BE2C (cell line): ENCODE measurements at regions not wholly inside any gene's neighbourhood (a gene's known extent, or its start where the extent isn't known, plus 50 kb on each side); places are given as distances from the start of the nearest gene placed in this dataset.

ENCODE experiments used
- DNase-seq: peaks from one replicate; pipeline ENCODE4 v3.0.0-alpha.2; 2020
- H3K27me3 ChIP-seq: fragments of 250-450 bp; sonication (Bioruptor Pico); 2 replicates; pipeline ENCODE4 v1.5.1; 2020; ENCODE audit warnings: mild to moderate bottlenecking
- H3K36me3 ChIP-seq: fragments of 250-450 bp; sonication (Bioruptor Pico); 2 replicates; pipeline ENCODE4 v1.5.1; 2020; ENCODE audit warnings: mild to moderate bottlenecking
- H3K4me1 ChIP-seq: fragments of 250-450 bp; sonication (Bioruptor Pico); 2 replicates; pipeline ENCODE4 v1.5.1; 2020
- H3K4me3 ChIP-seq: 2 replicates; pipeline ENCODE4 v1.5.1; 2011; ENCODE audit warnings: low read depth, low read length
- H3K9me3 ChIP-seq: fragments of 250-450 bp; sonication (Bioruptor Pico); 2 replicates; pipeline ENCODE4 v1.5.1; 2020
- TF ChIP-seq, protein P1 (sequence below): IDR thresholded peaks from 2 replicates; pipeline ENCODE4 v1.5.1; 2012; ENCODE audit warnings: mild to moderate bottlenecking, low read depth, low read length

DNA sequence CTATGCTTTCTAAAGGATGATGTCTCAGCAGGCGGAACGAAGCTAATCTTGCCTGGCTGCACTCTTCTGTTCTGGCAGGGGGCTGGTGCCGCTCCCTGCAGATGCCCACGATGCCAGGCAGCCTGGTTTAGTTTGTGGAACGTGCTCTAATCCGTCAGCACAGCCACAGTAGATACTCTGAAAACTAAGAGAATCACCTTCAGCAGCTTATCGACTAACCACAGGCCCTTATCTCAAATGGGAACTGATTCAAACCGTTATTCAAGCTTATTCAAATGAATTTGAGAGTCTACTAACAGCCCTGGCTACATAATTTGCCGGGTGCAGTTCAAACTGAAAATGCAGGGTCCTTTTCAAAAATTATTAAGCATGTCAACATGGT, 246.6 kb upstream of the ANKRD55 start:
- peak overlapping the region; percentile 85 for H3K4me3 ChIP-seq
- no peak for DNase-seq
- TF ChIP-seq, protein P1, sequence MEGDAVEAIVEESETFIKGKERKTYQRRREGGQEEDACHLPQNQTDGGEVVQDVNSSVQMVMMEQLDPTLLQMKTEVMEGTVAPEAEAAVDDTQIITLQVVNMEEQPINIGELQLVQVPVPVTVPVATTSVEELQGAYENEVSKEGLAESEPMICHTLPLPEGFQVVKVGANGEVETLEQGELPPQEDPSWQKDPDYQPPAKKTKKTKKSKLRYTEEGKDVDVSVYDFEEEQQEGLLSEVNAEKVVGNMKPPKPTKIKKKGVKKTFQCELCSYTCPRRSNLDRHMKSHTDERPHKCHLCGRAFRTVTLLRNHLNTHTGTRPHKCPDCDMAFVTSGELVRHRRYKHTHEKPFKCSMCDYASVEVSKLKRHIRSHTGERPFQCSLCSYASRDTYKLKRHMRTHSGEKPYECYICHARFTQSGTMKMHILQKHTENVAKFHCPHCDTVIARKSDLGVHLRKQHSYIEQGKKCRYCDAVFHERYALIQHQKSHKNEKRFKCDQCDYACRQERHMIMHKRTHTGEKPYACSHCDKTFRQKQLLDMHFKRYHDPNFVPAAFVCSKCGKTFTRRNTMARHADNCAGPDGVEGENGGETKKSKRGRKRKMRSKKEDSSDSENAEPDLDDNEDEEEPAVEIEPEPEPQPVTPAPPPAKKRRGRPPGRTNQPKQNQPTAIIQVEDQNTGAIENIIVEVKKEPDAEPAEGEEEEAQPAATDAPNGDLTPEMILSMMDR, result no peak
- no peaks in the 10 kb centered on the region for H3K36me3 ChIP-seq
- no peaks in the 10 kb centered on the region for H3K27me3 ChIP-seq
- H3K9me3 ChIP-seq, result no peaks in the 10 kb centered on the region
- H3K4me1 ChIP-seq, result peaks cover 14% of the 10 kb centered on the region

DNA sequence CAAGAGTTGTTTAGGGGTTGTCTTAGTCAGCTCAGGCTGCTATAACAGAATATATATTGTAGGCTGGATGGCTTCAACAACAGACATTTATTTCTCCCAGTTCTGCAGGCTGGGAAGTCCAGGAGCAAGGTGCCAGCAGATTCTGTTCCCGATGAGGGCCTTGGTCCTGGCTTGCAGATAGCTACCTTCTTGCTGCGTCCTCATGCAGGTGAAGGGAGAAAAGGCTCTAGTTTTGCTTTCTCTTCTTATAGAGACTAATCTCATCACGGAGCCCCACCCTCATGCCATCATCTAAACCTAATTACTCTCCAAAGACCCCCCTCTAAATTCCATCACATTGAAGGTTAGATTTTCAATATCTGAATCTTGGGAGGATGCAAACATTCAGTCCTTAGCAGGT, 246.0 kb upstream of the ANKRD55 start:
- TF ChIP-seq, protein P1, result no peak
- Histone ChIP-seq H3K4me3 (no peak overlapping the region), H3K27me3 (no peaks in the 10 kb centered on the region), H3K4me1 (peaks cover 14% of the 10 kb centered on the region), H3K9me3 (no peaks in the 10 kb centered on the region), H3K36me3 (no peaks in the 10 kb centered on the region)
- DNase-seq, result no peak

DNA sequence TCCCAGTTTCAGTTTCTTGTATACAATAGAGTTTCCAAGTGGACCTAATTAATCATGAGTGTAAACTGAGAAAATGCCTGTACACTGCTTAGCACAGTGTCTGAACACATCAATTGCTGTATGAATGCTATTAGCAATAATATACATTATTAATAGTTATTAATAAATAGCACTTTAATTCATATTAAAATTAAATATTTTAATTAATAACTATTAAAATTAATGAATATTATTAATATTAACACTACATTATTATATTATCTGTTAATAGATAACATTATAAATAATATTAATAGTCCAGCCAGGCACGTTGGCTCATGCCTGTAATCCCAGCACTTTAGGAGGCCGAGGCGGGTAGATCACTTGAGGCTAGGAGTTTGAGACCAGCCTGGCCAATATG, 244.9 kb upstream of the ANKRD55 start:
- H3K9me3 ChIP-seq, result no peaks in the 10 kb centered on the region
- TF ChIP-seq, protein P1, result no peak
- peaks cover 14% of the 10 kb centered on the region for H3K4me1 ChIP-seq
- no peaks in the 10 kb centered on the region for H3K36me3 ChIP-seq
- no peaks in the 10 kb centered on the region for H3K27me3 ChIP-seq
- DNase-seq, result no peak
- H3K4me3 ChIP-seq, result no peak overlapping the region

DNA sequence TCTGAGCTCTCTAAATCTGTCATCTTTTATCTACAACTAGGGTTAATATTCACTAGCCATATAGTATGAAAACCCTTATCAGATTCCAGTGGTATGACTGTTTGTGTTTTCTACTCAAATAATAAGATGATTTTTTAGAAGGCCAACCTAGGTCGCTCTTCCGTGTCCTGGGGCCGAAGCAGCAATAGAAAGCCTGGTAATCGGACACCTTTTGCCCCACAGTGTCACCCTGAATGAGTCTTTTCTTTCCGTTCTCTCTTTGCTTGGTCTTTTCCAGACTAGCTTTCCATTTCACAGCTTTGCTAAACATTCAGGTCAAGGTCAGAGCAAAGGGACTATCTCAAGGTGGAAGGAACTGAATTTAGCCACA, 243.3 kb upstream of the ANKRD55 start:
- H3K4me1 ChIP-seq, result peaks cover 14% of the 10 kb centered on the region
- no peak for DNase-seq
- no peaks in the 10 kb centered on the region for H3K27me3 ChIP-seq

DNA sequence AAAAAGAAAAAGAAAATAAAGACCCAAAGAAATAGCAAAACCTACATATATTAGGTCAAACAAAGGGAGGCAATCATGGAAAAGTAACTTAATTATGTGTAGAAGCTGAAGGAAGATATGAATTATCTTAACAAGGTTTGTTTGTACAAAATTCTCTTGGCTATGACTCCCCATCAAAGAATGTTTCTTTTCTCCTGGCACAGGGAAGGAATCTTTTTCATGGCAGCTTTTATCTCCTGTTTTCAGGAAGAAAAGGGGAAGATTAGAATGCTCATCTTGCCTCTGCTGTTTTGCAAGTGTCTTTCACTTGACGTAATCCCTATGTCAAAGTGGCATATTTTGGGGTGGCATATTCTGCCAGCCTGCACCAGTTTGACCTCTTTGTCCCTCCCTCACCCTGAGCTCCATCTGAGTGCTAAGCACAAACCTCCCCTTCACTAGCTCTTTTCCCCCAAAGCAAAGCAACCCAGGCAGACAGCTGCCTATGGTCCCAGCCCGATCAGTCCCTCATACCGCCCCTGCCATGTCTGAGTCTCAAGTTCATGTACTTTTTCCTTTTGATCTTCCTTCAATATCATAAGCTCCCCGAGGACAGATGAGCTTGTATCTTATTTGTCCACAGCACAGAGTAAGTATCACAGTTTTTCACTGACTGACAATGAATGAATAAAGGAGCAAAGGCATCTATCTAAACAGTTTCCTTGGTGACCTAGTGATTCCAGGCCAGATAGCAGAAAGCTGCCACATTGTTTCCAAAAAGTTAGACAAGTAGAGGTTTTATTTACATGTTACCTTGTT, 242.8 kb upstream of the ANKRD55 start:
- no peaks in the 10 kb centered on the region for H3K27me3 ChIP-seq
- no peak for DNase-seq
- peaks cover 14% of the 10 kb centered on the region for H3K4me1 ChIP-seq
- TF ChIP-seq, protein P1, result no peak
- H3K9me3 ChIP-seq, result no peaks in the 10 kb centered on the region
- no peaks in the 10 kb centered on the region for H3K36me3 ChIP-seq
- H3K4me3 ChIP-seq, result no peak overlapping the region

More for the DNA sequence above, 243.3 kb upstream of the ANKRD55 start:
- no peaks in the 10 kb centered on the region for H3K36me3 ChIP-seq
- no peaks in the 10 kb centered on the region for H3K9me3 ChIP-seq
- TF ChIP-seq, protein P1, result no peak
- no peak overlapping the region for H3K4me3 ChIP-seq

DNA sequence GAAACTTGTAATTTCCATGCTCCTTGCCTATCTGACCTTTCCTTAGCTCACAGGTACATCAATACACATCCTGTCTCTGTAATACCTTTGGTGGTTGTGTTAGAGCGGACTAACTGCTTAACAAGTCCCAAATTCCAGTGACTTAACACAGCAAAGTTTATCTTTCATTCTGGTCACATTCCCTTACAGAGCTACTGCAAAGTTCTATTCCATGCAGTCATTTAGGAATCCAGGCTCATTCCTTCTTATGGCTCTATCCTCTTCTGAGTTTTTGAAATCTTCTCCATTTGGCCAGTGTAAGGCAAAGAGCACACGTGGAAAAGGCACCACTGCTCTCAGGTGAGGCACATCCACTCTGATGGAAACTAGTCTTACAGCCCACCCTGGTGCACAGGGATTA, 238.6 kb upstream of the ANKRD55 start:
- no peaks in the 10 kb centered on the region for H3K36me3 ChIP-seq
- H3K4me1 ChIP-seq, result peaks cover 10% of the 10 kb centered on the region
- DNase-seq, result no peak
- TF ChIP-seq, protein P1, result no peak
- no peaks in the 10 kb centered on the region for H3K9me3 ChIP-seq
- no peaks in the 10 kb centered on the region for H3K27me3 ChIP-seq
- H3K4me3 ChIP-seq, result no peak overlapping the region
